OCI-LY7 (cell line): ENCODE measurements at regions not wholly inside any gene's neighbourhood (a gene's known extent, or its start where the extent isn't known, plus 50 kb on each side); places are given as distances from the start of the nearest gene placed in this dataset.

Experiments used
- BruUV-seq: library from RNA; stranded (reverse); fragments of 400-500 nt; replicated peaks from 2 replicates; lab custom pipeline; 2021; lab: Mats Ljungman, UMichigan
- CTCF ChIA-PET: fragments of 300-600 bp; sonication (Branson Sonifier 250); formaldehyde crosslinking; loops from one replicate; lab custom pipeline; 2022; ENCODE audit warnings: antibody characterized with exemption; ENCODE audit not compliant: unreplicated experiment; lab: Charles Lee
- POLR2A ChIA-PET: fragments of 300-600 bp; sonication (Branson Sonifier 250); formaldehyde crosslinking; loops from one replicate; lab custom pipeline; 2022; ENCODE audit warnings: antibody characterized with exemption; lab: Charles Lee
- DNase-seq: peaks from one replicate; pipeline ENCODE4 v3.0.0-alpha.2; 2015; ENCODE audit warnings: low spot score
- H2AFZ ChIP-seq: fragments of 200-600 bp; sonication (generic), shearing (Covaris generic); 2 replicates; pipeline ENCODE4 v1.6.1; 2014; ENCODE audit warnings: mild to moderate bottlenecking, antibody characterized with exemption, low read length, moderate library complexity
- H3K27ac ChIP-seq: fragments of 200-600 bp; sonication (generic); 2 replicates; pipeline ENCODE4 v1.5.1; 2014; ENCODE audit warnings: mixed run types, low read depth, mild to moderate bottlenecking, moderate library complexity, low read length, inconsistent platforms; ENCODE audit not compliant: poor library complexity, severe bottlenecking
- H3K36me3 ChIP-seq: fragments of 200-600 bp; sonication (generic); 2 replicates; pipeline ENCODE4 v1.6.1; 2014; ENCODE audit warnings: mild to moderate bottlenecking, antibody characterized with exemption, low read length, moderate library complexity, mixed read lengths; ENCODE audit not compliant: insufficient read depth
- H3K4me1 ChIP-seq: fragments of 200-600 bp; sonication (generic); 2 replicates; pipeline ENCODE4 v1.5.1; 2014; ENCODE audit warnings: mild to moderate bottlenecking, low read length; ENCODE audit not compliant: insufficient read depth, poor library complexity, severe bottlenecking
- H3K4me2 ChIP-seq: fragments of 200-600 bp; sonication (generic); 2 replicates; pipeline ENCODE4 v1.6.1; 2014; ENCODE audit warnings: mild to moderate bottlenecking, low read length
- H3K4me3 ChIP-seq: fragments of 200-600 bp; sonication (generic); 2 replicates; pipeline ENCODE4 v1.5.1; 2014; ENCODE audit warnings: mild to moderate bottlenecking, low read depth, low read length; ENCODE audit not compliant: poor library complexity, severe bottlenecking
- H3K79me2 ChIP-seq: fragments of 200-600 bp; sonication (generic); 2 replicates; pipeline ENCODE4 v1.6.1; 2016; ENCODE audit warnings: low read depth, mild to moderate bottlenecking, low read length, moderate library complexity, mixed read lengths; ENCODE audit not compliant: insufficient read depth
- H3K9me2 ChIP-seq: fragments of 200-600 bp; sonication (generic); 2 replicates; pipeline ENCODE4 v1.6.1; 2016; ENCODE audit warnings: mild to moderate bottlenecking, low read length, mixed read lengths; ENCODE audit not compliant: insufficient read depth
- H3K9me3 ChIP-seq: fragments of 200-600 bp; sonication (generic); 2 replicates; pipeline ENCODE4 v1.6.1; 2014; ENCODE audit warnings: mild to moderate bottlenecking, mixed run types, low read length, mixed read lengths
- H4K20me1 ChIP-seq: fragments of 200-600 bp; sonication (generic); 2 replicates; pipeline ENCODE4 v1.6.1; 2014; ENCODE audit warnings: mild to moderate bottlenecking, antibody characterized with exemption, low read length, moderate library complexity, mixed read lengths; ENCODE audit not compliant: insufficient read depth
- CTCF ChIP-seq: fragments of 200-600 bp; sonication (generic); conservative IDR thresholded peaks from 2 replicates; pipeline ENCODE4 v1.5.1; 2014; ENCODE audit warnings: mild to moderate bottlenecking, antibody characterized with exemption, low read length, moderate library complexity, mixed read lengths
- EZH2phosphoT487 ChIP-seq: fragments of 200-600 bp; sonication (generic); IDR thresholded peaks from 2 replicates; pipeline ENCODE4 v1.6.1; 2018; ENCODE audit warnings: low read depth, borderline replicate concordance, mild to moderate bottlenecking, mixed run types, antibody characterized with exemption, low read length, moderate library complexity, mixed read lengths
- intact Hi-C: fragments of 100-400 bp; cut with micrococcal nuclease; formaldehyde crosslinking; loops from one replicate; pipeline ENCODE4 v1.10.0; 2022; ENCODE audit not compliant: unreplicated experiment

- no peak overlapping the region for H2AFZ ChIP-seq
- H3K4me3 ChIP-seq: no peak overlapping the region
- no peaks in the 10 kb centered on the region for H3K4me1 ChIP-seq
- H3K79me2 ChIP-seq: no peaks in the 10 kb centered on the region
- DNase-seq: no peak
- no peak overlapping the region for H3K4me2 ChIP-seq
- intact Hi-C loops: no loop called here
- no TSS peak for BruUV-seq
- CTCF ChIA-PET: no interaction called here
- no peaks in the 10 kb centered on the region for H4K20me1 ChIP-seq
- TF ChIP-seq CTCF (no peak), EZH2phosphoT487 (no peak)
- POLR2A ChIA-PET: no interaction called here
- H3K36me3 ChIP-seq: no peaks in the 10 kb centered on the region
- H3K9me3 ChIP-seq: no peaks in the 10 kb centered on the region
- no peaks in the 10 kb centered on the region for H3K9me2 ChIP-seq
- H3K27ac ChIP-seq: no peak overlapping the region
Observed at GRCh38 chr1:14513111-14513510, 85.4 kb upstream of the KAZN start.

GRCh38 chr1:14514739-14515138, 83.7 kb upstream of the KAZN start:
- Histone ChIP-seq H3K9me3 (no peaks in the 10 kb centered on the region), H3K4me1 (no peaks in the 10 kb centered on the region), H3K36me3 (no peaks in the 10 kb centered on the region), H4K20me1 (no peaks in the 10 kb centered on the region), H3K9me2 (no peaks in the 10 kb centered on the region), H3K4me2 (no peak overlapping the region), H3K79me2 (no peaks in the 10 kb centered on the region), H3K4me3 (no peak overlapping the region), H2AFZ (no peak overlapping the region), H3K27ac (no peak overlapping the region)
- TF ChIP-seq CTCF (no peak), EZH2phosphoT487 (no peak)
- intact Hi-C loops: no loop called here
- ChIA-PET POLR2A (no interaction called here), CTCF (interaction anchor here (0.5 kb wide), 1 partner anchor 1335 kb away, joined by 3 read pairs; no protein-coding TSS in a partner anchor)
- BruUV-seq: no TSS peak
- DNase-seq: no peak

- Histone ChIP-seq H3K36me3 (no peaks in the 10 kb centered on the region), H3K9me2 (no peaks in the 10 kb centered on the region), H3K4me2 (no peak overlapping the region), H4K20me1 (no peaks in the 10 kb centered on the region), H3K4me3 (no peak overlapping the region), H3K9me3 (no peaks in the 10 kb centered on the region), H2AFZ (peak overlapping the region; percentile 6; the same call in 1 of the 2 replicates), H3K79me2 (no peaks in the 10 kb centered on the region), H3K4me1 (peaks cover 5% of the 10 kb centered on the region), H3K27ac (no peak overlapping the region)
- ChIA-PET CTCF (no interaction called here), POLR2A (interaction anchor here (0.5 kb wide), 1 partner anchor 368 kb away, joined by 3 read pairs; no protein-coding TSS in a partner anchor)
- no peak for DNase-seq
- intact Hi-C loops: no loop called here
- TF ChIP-seq EZH2phosphoT487: no peak
- BruUV-seq: no TSS peak
Observed at GRCh38 chr1:14516974-14517840, 81.3 kb upstream of the KAZN start.
